ENCODE measurements at regions not wholly inside any gene's neighbourhood (a gene's known extent, or its start where the extent isn't known, plus 50 kb on each side); places are given as distances from the start of the nearest gene placed in this dataset.

DNA sequence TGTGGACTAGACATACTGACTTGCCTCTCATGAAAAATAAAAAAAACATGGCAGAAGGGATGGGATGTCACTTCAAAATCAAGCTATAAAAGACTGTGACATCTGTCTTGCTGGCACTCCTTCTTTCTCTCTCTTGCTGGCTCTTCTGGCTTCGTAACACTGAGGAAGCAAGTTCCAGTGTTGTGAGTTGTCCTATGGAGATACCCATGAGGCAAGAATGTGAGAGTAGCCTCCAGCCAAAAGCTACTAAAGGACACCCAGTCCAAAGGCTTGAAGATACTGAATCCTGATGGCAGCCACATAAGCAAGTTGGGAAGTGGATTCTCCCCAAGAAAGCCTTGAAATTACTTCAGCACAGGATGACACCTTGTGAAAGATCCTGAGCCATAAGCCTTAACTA is 376.1 kb upstream of the TMEFF2 start:
- no peak for TF ChIP-seq CTCF (IDR thresholded peaks at IDR 0.05 in 8 of 11, conservative IDR thresholded peaks at IDR 0.05 in 3 of 11)
- no peak for TF ChIP-seq POLR2A (IDR thresholded peaks at IDR 0.05)

All from spleen (tissue), 7 donors.